GM19351 (cell line): ENCODE measurements at regions not wholly inside any gene's neighbourhood (a gene's known extent, or its start where the extent isn't known, plus 50 kb on each side); places are given as distances from the start of the nearest gene placed in this dataset.

Experiments
- ATAC-seq: cut with Tn5 transposase; IDR thresholded peaks from one replicate; pipeline ENCODE4 v1.9.1; 2021; ENCODE audit warnings: mild to moderate bottlenecking, moderate library complexity; ENCODE audit not compliant: unreplicated experiment

GRCh38 chr4:164377277-164377676 lies 376.7 kb upstream of the SMIM31 start:
- no peak for ATAC-seq

- ATAC-seq = no peak
Measured at GRCh38 chr4:164378361-164378760, 375.6 kb upstream of the SMIM31 start.

- no peak for ATAC-seq
Measured at GRCh38 chr4:164379694-164380093, 374.2 kb upstream of the SMIM31 start.

- no peak for ATAC-seq
Measured at GRCh38 chr4:164381859-164382258, 372.1 kb upstream of the SMIM31 start.

GRCh38 chr4:164383058-164383357 lies 370.9 kb upstream of the SMIM31 start:
- ATAC-seq = no peak

- ATAC-seq = no peak
Measured at GRCh38 chr4:164383358-164384220, 370.3 kb upstream of the SMIM31 start.

GRCh38 chr4:164384416-164384815 lies 369.5 kb upstream of the SMIM31 start:
- ATAC-seq = no peak

DNA sequence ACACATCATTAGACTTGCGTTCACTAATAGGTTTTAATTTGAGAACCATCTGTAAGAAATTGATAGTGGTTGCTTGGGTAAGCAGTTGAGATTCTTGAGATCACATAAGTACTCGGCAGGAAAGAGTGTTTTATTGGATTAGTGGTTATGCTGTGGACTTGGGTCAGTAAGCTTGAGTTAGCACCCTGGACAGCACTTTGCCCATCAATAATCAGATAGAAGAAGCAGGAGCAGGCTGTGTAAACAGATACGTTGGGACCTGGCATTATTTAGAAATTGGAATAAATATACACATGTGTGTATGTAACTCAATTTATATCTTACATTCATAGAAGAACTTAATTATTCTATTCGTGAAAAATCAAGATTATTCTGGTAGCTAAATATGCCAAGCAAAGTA lies 357.5 kb upstream of the SMIM31 start:
- no peak for ATAC-seq

- ATAC-seq = no peak
Measured at GRCh38 chr4:164402554-164402953, 351.4 kb upstream of the SMIM31 start.

DNA sequence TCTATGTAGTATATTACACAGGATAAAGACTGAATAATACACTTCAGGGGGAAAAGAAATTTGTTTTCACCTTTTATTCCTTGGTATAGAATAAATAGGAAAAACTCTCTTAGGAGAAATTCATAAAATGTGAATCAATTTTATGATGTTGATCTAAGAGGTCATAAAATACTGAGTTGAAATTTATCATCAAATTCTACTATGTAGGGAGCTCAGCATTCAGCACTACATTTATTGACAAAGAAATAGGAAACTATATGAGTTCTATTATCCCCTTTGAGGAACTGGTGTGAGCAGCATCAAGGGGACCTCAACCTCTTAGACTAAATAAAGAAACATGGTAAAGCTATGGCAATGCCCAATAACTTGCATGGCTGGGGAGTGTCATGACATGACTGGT lies 348.2 kb upstream of the SMIM31 start:
- no peak for ATAC-seq

- ATAC-seq = no peak
Measured at GRCh38 chr4:164408831-164409230, 345.1 kb upstream of the SMIM31 start.

- ATAC-seq = no peak
Measured at GRCh38 chr4:164410401-164410800, 343.5 kb upstream of the SMIM31 start.

- no peak for ATAC-seq
Measured at GRCh38 chr4:164412246-164412645, 341.7 kb upstream of the SMIM31 start.

DNA sequence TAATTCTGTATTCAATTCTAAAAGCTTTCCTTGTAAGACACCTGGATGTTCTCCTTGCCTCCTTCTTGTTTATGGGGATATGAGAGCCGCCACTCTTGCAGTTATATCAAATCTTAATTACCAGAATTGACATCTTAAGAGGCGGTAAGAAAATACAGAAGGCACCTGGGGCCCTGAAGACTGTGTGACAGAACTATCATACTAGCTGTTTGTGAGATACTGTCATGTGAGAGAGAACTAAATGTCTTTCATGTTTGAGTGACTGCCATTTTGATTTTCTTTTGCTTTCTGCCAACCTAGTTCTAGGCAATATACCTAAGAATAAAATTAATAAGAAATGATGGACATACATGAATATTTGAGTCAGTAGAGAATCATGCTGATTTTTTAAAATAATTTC lies 340.2 kb upstream of the SMIM31 start:
- ATAC-seq = no peak

DNA sequence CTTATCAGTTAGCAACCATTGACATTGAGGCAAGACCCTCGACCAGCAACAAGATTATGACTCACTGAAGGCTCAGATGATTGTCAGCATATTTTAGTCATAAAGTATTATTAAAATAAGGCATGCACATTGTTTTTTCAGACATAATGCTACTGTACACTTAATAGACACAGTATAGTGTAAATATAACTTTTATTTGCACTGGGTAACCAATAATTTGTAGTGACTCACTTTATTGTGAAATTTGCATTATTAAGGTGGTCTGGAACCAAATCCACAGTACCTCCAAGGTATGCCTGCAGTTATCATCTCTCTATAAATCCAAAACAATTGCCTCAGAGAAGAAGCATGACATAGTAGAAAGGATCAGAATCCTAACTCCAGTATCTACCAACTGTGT lies 330.1 kb upstream of the SMIM31 start:
- no peak for ATAC-seq

DNA sequence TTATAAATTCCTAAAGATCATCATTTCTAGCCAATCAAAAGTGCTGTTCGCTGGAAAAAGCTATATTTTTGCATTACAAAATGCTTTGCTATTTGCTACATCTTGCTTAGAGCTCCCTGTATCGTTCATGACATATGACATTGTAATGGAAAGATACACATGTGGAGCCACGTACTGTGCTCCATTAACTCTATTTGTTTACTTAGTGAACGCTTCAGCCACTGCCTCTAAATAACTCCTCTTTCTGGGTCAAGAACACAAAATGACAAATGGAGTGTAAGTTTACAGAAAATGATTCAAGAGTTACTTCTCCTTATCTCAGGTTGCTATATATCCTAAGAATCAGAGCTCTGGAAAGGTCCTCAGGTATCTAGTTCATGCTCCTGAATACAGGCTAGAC lies 329.1 kb upstream of the SMIM31 start:
- no peak for ATAC-seq

DNA sequence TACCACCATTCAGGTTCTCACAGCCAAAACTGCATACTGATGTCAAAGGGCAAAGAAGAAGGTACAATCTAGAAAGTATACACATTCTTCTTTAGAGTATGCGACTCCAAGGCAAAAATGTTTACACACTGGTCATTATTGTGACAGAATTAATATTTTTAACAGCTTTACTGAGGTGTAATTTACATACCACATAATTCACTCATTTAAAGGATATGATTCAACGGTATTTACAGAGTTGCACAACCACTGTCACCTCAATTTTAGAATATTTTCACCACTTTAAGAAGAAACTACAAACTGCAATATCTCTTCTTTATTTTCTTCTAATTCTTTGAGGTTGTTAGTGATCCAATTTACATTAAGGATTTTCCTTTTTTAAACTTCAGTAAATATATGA lies 325.4 kb upstream of the SMIM31 start:
- ATAC-seq = no peak

DNA sequence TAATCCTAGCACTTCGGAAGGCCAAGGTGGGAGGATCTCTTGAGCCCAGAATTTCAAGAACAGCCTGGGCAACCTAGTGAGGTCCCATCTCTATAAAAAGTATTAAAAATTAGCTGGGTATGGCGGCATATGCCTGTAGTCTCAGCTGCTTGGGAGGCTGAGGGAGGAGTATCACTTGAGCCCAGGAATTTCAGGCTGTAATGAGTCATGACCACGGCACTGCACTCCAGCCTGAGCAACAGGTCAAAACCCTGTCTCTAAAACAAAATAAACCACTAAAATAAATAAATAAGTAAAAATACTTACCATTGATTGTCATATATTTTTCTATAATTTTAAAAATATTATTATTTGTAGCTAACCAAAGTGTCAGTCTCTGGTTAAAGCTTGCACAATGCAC lies 315.6 kb upstream of the SMIM31 start:
- no peak for ATAC-seq

DNA sequence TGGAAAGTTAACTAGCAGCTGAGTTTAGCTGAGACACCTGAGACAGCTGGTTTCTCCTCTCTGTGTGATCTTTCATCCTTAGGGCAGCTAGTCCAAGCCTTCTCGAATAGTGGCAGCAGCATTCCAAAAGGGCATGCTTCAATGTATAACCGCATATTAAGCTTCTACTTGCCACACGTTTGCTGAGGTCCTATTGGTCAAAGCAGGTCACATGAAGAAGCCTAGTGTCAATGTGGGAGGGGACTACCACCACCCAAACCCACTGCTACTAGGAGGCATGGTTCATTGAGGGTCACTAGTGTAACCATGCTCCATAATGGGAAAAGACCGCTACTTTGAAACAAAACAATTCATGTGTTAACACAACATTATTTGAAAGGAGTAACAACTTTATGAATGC lies 314.9 kb upstream of the SMIM31 start:
- ATAC-seq = no peak

- ATAC-seq = no peak
Measured at GRCh38 chr4:164440199-164440598, 313.7 kb upstream of the SMIM31 start.

- no peak for ATAC-seq
Measured at GRCh38 chr4:164441109-164441508, 312.8 kb upstream of the SMIM31 start.

- ATAC-seq = no peak
Measured at GRCh38 chr4:164442180-164442579, 311.8 kb upstream of the SMIM31 start.

- ATAC-seq = no peak
Measured at GRCh38 chr4:164446516-164446915, 307.4 kb upstream of the SMIM31 start.
